Breast epithelium (tissue), 4 donors: ENCODE measurements at regions not wholly inside any gene's neighbourhood (a gene's known extent, or its start where the extent isn't known, plus 50 kb on each side); places are given as distances from the start of the nearest gene placed in this dataset.
A peak's percentile ranks its signal among the peaks of the same experiment; 100 is the strongest.

ENCODE experiments used
- DNase-seq, 2 donors: peaks; one replicate each; pipeline ENCODE4 v3.0.0-alpha.2; 2019; ENCODE audit warnings: low spot score in 2 of 2
- H3K27ac ChIP-seq, 2 donors: fragments of 200-600 bp; sonication (generic) in 1 of 2; one replicate each; pipeline ENCODE4 v1.5.1; 2016 to 2019; ENCODE audit warnings: mild to moderate bottlenecking in 1 of 2
- H3K27me3 ChIP-seq, 2 donors: fragments of 200-600 bp; sonication (generic) in 1 of 2; one replicate each; pipeline versions ENCODE4 v1.5.1 to v1.6.0; 2017 to 2019; ENCODE audit warnings: control low read depth in 1 of 2, mild to moderate bottlenecking in 1 of 2
- H3K36me3 ChIP-seq: fragments of 200-600 bp; one replicate; pipeline ENCODE4 v1.5.1; 2019
- H3K4me1 ChIP-seq, 2 donors: fragments of 200-600 bp; sonication (generic); one replicate each; pipeline ENCODE4 v1.5.1; 2016 to 2019; ENCODE audit warnings: control low read depth in 1 of 2
- H3K4me3 ChIP-seq, 3 donors: fragments of 200-600 bp; sonication (generic); 1 replicate in 2 of 3; 2 replicates in 1 of 3; pipeline ENCODE4 v1.5.1; 2016 to 2019; ENCODE audit warnings: mild to moderate bottlenecking in 3 of 3, moderate library complexity in 2 of 3
- H3K9me3 ChIP-seq, 2 donors: fragments of 200-600 bp; sonication (generic) in 1 of 2; one replicate each; pipeline ENCODE4 v1.5.1; 2016 to 2019; ENCODE audit warnings: control low read depth in 1 of 2
- POLR2A ChIP-seq: fragments of 450-650 bp; IDR thresholded peaks from one replicate; pipeline ENCODE4 v1.6.1; 2016; ENCODE audit warnings: antibody characterized with exemption, mild to moderate bottlenecking, moderate library complexity
- POLR2AphosphoS5 ChIP-seq, 3 donors: sonication (generic); formaldehyde crosslinking; IDR thresholded peaks; one replicate each; pipeline ENCODE4 v1.6.1; 2017; ENCODE audit warnings: antibody characterized with exemption in 3 of 3
- intact Hi-C: fragments of 100-400 bp; cut with DNase I; formaldehyde crosslinking; loops from one replicate; pipeline ENCODE4 v1.15.1; 2023; ENCODE audit warnings: low total_unique reads
- TF ChIP-seq, protein P1 (sequence below), 3 donors: fragments of 450-650 bp; IDR thresholded peaks; one replicate each; pipeline ENCODE4 v1.5.1; 2016 to 2017; ENCODE audit warnings: antibody characterized with exemption in 3 of 3, mild to moderate bottlenecking in 3 of 3, moderate library complexity in 3 of 3

DNA sequence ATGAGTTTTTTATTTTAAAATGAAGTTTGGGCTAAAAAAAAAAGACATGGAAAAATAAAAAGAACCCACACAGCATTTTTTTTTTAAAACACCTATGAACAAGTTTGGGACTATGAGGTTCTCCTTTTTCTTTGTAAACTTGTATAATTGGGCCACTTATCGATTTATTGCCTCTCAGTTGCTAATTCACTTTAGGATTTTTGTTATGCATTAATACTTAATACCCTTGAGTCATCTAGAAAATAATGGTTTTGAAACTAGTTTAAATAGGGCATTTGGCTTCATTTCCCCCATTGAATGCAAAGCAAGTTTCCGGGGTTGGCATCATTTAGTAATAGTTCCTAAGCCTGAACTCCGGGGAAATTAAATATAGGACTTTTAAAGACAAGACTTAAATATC, 312.8 kb upstream of the RGS6 start:
- Histone ChIP-seq H3K27me3 (no peaks in the 10 kb centered on the region), H3K9me3 (no peaks in the 10 kb centered on the region), H3K4me1 (no peaks in the 10 kb centered on the region), H3K36me3 (no peaks in the 10 kb centered on the region), H3K4me3 (no peak overlapping the region), H3K27ac (no peak overlapping the region)
- intact Hi-C loops, result no loop called here
- no peak for DNase-seq
- TF ChIP-seq, protein P1, sequence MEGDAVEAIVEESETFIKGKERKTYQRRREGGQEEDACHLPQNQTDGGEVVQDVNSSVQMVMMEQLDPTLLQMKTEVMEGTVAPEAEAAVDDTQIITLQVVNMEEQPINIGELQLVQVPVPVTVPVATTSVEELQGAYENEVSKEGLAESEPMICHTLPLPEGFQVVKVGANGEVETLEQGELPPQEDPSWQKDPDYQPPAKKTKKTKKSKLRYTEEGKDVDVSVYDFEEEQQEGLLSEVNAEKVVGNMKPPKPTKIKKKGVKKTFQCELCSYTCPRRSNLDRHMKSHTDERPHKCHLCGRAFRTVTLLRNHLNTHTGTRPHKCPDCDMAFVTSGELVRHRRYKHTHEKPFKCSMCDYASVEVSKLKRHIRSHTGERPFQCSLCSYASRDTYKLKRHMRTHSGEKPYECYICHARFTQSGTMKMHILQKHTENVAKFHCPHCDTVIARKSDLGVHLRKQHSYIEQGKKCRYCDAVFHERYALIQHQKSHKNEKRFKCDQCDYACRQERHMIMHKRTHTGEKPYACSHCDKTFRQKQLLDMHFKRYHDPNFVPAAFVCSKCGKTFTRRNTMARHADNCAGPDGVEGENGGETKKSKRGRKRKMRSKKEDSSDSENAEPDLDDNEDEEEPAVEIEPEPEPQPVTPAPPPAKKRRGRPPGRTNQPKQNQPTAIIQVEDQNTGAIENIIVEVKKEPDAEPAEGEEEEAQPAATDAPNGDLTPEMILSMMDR (IDR thresholded peaks at IDR 0.05), result no peak
- TF ChIP-seq POLR2A, result no peak
- TF ChIP-seq POLR2AphosphoS5 (IDR thresholded peaks at IDR 0.05), result no peak

DNA sequence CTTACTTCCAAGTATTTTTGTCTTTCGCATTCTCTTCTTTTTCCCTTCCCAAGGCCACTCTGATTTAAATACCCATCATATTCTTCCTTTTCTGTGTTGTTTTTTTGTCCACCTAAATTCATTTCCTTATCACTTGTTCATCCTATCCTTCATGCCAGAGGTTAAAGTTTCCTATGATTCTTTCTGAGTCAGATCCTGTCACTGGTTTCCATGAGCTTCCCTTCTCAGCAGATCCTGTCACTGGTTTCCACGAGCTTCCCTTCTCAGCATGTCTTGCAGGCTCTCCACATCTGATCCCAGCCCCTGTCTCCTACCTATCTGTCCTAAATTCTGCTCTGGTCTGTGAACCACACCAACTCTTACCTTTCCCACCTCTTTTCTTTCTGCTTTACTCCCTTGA, 311.8 kb upstream of the RGS6 start:
- no peak overlapping the region for H3K4me3 ChIP-seq
- no peak overlapping the region for H3K27ac ChIP-seq
- no peaks in the 10 kb centered on the region for H3K36me3 ChIP-seq
- DNase-seq, result no peak
- no peaks in the 10 kb centered on the region for H3K9me3 ChIP-seq
- H3K27me3 ChIP-seq, result no peaks in the 10 kb centered on the region
- TF ChIP-seq POLR2A, result no peak
- TF ChIP-seq POLR2AphosphoS5 (IDR thresholded peaks at IDR 0.05), result no peak
- intact Hi-C loops, result no loop called here
- no peaks in the 10 kb centered on the region for H3K4me1 ChIP-seq

DNA sequence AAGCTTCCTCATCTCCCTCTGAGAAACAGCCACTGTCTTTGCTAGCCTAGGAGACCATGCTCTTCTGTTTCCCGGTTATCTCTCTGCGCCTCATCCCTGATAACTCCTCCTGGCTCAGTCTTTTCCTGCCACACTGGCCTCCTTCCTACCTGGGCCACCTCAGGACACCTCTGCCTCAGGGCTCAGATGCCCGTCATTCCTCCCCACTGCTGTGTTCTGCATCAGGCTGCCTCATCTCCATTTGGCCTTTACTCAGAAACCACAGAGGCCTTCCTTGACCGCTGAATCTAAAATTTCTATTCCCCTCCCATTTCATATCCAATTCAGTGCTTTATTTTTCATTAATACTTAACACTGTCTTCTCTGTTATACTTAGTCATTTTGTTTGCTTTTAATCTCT, 311.0 kb upstream of the RGS6 start:
- Histone ChIP-seq H3K27ac (peak overlapping the region in 1 of 2 donors; percentile 36), H3K27me3 (no peaks in the 10 kb centered on the region), H3K36me3 (no peaks in the 10 kb centered on the region), H3K9me3 (no peaks in the 10 kb centered on the region), H3K4me3 (no peak overlapping the region), H3K4me1 (no peaks in the 10 kb centered on the region)
- intact Hi-C loops, result no loop called here
- no peak for TF ChIP-seq POLR2AphosphoS5 (IDR thresholded peaks at IDR 0.05)
- TF ChIP-seq, protein P1 (IDR thresholded peaks at IDR 0.05), result no peak
- no peak for TF ChIP-seq POLR2A
- peak in 1 of 2 donors; percentile 63 for DNase-seq

DNA sequence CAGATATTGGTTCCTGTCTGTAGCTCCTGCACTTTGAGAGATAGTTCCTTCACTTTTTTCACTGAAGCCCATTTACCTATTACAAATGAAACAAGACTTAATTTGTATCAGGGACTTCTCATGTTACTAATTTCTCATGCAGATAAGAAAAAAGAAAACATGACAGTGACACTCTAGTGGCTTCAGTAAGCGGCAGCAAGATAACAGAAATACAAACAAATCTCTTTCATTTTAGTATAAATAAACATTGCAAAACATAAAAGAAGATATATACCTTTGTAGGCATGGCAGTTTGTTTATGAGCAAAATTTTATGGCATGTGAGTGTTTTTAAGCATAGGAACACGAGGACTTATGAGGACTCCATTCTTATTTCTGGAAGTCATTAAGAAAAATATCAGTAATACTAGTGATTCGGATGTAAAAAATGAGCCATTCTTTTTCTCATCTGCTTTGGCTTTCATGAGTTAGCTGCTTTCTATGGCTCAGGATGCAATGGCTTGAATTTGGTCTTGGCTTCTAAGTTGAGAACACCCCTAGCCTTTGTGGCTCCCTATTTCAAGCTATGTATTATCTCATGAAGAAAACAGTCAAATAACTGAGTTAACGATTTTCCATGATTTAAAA, 310.1 kb upstream of the RGS6 start:
- Histone ChIP-seq H3K4me1 (no peaks in the 10 kb centered on the region), H3K27ac (no peak overlapping the region), H3K9me3 (no peaks in the 10 kb centered on the region), H3K36me3 (no peaks in the 10 kb centered on the region), H3K27me3 (no peaks in the 10 kb centered on the region), H3K4me3 (no peak overlapping the region)
- intact Hi-C loops, result no loop called here
- no peak for DNase-seq
- no peak for TF ChIP-seq POLR2A
- TF ChIP-seq, protein P1 (IDR thresholded peaks at IDR 0.05), result no peak
- no peak for TF ChIP-seq POLR2AphosphoS5 (IDR thresholded peaks at IDR 0.05)

DNA sequence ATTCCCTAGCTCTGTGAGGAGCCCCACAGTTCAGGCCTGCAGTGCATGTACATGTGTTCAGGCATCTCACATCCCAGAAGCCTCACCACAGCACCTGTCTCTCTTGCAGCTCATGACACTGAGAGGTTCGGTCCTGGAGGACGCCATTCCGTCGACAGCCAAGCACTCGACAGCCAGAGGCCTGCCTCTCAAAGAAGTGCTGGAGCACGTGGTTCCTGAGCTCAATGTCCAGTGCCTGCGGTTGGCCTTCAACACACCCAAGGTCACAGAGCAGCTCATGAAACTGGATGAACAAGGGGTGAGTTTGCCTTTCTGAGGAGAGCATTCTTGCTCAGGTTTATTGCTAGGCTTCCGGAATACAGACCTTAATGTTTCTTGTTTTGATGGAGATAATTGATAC, 308.3 kb upstream of the RGS6 start:
- Histone ChIP-seq H3K9me3 (no peaks in the 10 kb centered on the region), H3K27ac (no peak overlapping the region), H3K4me3 (no peak overlapping the region), H3K27me3 (no peaks in the 10 kb centered on the region), H3K36me3 (no peaks in the 10 kb centered on the region), H3K4me1 (no peaks in the 10 kb centered on the region)
- TF ChIP-seq, protein P1 (IDR thresholded peaks at IDR 0.05), result no peak
- intact Hi-C loops, result no loop called here
- DNase-seq, result no peak

DNA sequence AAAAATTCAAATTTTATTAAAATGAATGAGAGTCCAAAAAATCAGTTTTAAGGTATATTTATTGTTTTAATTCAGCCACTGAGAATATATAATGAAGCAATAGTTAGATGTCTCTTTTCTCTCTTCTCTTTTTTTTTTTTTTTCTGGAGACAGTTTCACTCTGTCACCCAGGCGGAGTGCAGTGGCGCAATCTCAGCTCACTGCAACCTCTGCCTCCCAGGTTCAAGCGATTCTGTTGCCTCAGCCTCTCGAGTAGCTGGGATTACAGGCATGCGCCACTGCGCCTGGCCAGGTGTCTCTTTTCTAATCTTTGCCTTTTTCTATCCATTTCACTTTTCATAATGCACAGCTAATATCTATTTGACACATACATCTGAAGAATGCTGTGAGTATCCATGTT, 307.1 kb upstream of the RGS6 start:
- no peak overlapping the region for H3K27ac ChIP-seq
- intact Hi-C loops, result no loop called here
- no peaks in the 10 kb centered on the region for H3K36me3 ChIP-seq
- no peak for DNase-seq
- no peaks in the 10 kb centered on the region for H3K9me3 ChIP-seq
- no peaks in the 10 kb centered on the region for H3K27me3 ChIP-seq
- no peak overlapping the region for H3K4me3 ChIP-seq
- H3K4me1 ChIP-seq, result no peaks in the 10 kb centered on the region
- TF ChIP-seq, protein P1 (IDR thresholded peaks at IDR 0.05), result no peak
- no peak for TF ChIP-seq POLR2AphosphoS5 (IDR thresholded peaks at IDR 0.05)
- no peak for TF ChIP-seq POLR2A
